Amniotic stem cell (primary cell): ENCODE measurements at regions not wholly inside any gene's neighbourhood (a gene's known extent, or its start where the extent isn't known, plus 50 kb on each side); places are given as distances from the start of the nearest gene placed in this dataset.

Source experiments
- DNase-seq: peaks from one replicate; lab custom pipeline; 2025; lab: John Stamatoyannopoulos, UW

DNA sequence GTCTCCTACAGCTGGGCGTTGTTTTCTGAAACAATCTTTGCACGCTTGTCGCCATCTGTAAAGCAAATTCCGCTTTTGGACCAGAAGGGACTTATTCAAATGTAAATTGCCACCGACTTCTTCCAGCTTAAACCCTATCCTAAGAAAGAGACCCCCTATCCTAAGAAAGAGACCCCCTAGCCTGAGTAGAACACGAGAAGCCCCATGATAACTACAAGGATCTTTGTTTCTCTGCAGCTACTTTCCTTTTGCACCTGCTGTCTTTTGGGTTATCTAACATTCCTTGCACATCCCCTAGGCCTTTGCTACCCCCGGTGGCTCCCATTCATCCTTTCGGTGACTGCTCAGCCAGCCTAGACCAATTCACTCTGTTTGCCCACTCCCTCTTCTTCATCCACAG is 536.0 kb upstream of the PRKX start:
- DNase-seq: no peak

- no peak for DNase-seq
These were observed 530.3 kb upstream of the PRKX start for GRCh38 chrX:4243759-4244158.

GRCh38 chrX:4240541-4241194 is 527.2 kb upstream of the PRKX start:
- DNase-seq: no peak

DNA sequence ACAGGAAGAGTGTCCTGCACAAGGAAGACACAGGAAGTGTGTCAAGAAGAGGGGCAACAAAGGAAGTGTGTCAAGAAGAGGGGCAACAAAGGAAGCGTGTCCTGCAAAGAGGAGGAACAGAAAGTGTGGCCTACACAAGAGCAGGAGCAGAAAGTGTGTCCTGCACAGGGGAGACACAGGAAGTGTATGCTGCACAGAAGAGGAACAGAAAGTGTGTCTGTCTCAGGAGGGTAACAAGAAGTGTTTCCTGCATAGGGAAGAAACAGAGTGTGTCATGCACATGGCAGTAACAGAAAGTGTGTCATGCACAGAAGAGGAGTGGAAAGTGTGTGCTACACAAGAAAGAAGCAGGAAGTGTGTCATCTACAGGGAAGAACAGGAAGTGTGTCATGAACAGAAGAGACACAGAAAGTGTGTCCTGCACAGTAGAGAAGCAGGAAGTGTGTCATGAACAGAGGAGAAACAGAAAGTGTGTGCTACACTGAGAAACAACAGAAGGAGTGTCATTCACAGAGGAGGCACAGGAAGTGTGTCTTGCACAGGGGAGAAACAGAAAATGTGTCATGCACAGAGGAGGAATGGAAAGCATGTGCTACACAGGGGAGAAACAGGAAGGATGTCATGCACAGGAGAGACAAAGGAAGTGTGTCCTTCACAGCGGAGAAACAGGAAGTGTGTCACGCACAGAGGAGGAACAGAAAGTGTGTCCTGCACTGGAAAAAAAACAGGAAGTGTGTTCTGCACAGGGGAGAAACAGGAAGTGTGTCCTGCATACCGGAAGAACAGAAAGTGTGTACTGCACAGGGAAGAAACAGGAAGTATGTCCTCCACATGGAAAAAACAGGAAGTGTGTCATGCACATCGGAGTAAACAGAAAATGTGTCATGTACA is 526.4 kb upstream of the PRKX start:
- DNase-seq: no peak

GRCh38 chrX:4238916-4239315 is 525.5 kb upstream of the PRKX start:
- DNase-seq: no peak

GRCh38 chrX:4225086-4225485 is 511.6 kb upstream of the PRKX start:
- no peak for DNase-seq

GRCh38 chrX:4206941-4207340 is 493.5 kb upstream of the PRKX start:
- no peak for DNase-seq

DNA sequence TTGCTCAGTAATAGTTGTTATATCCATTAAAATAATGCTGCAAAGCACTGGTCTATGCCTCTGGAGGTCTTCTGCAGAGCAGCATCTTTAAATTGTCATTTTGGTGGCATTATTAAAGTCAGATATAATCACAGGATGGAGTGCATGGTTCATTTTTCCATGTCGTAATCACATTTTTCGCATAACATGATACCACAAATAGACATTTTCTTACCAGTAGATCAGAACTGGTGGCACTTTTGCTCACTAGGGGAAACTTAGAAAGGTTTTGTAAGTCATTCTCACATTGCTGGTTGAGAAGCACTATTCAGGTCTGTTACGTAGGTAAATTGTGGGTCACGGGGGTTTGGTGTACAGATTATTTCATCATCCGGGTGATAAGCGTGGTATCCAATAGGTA is 484.5 kb upstream of the PRKX start:
- DNase-seq: no peak

DNA sequence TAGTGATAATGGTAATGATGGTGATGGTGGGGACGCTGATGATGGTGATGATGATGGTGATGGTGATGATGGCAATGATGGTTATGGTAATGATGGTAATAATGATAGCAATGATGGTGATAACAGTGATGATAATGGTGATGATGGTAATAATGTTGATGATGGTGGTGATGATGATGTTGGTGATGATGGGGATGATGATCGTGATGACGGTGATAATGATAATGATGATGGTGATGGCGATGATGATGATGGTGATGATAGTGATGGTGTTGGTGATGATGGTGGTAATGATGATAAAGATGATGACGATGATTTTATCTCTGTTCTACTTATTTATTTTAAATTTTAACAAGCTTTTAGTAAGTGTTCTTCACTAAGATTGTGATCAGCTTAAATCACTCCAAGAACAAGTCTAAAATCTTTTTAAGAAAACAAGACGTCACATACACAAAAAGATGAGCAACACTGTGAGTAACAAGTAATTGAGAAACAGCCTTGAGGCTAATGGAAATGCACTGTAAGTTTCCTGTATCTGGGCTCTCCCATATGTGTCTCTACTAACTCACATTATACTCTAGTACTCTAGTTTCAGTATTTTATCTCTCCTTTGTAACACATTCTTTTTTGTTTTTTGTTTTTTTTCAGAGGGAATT is 480.2 kb upstream of the PRKX start:
- no peak for DNase-seq

DNA sequence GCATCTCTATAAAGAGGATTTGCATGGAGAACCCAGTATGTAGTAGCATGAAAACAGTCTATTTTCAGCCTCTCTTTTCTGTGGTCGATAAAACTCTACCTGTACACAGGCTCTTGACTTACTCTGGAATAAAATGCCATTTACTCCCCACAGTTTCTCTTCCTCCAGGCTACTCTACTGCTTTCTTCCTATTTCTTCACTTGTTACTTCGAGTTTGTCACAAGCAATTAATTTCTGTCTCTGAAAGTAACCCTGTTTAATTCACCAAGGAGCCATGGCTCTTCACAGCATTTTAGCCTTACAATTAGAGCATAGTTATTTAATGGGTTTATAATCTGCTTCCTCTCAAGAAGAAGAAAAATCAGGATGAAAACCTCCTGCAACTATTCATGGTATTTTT is 472.9 kb upstream of the PRKX start:
- DNase-seq: no peak

GRCh38 chrX:4185086-4185485 is 471.6 kb upstream of the PRKX start:
- DNase-seq: no peak

- no peak for DNase-seq
These were observed 469.0 kb upstream of the PRKX start for GRCh38 chrX:4182408-4182806.

GRCh38 chrX:4181782-4182407 is 468.4 kb upstream of the PRKX start:
- no peak for DNase-seq

GRCh38 chrX:4179031-4179430 is 465.6 kb upstream of the PRKX start:
- DNase-seq: no peak

- no peak for DNase-seq
These were observed 461.8 kb upstream of the PRKX start for GRCh38 chrX:4175221-4175620.

- no peak for DNase-seq
These were observed 460.3 kb upstream of the PRKX start for GRCh38 chrX:4173743-4174142.

DNA sequence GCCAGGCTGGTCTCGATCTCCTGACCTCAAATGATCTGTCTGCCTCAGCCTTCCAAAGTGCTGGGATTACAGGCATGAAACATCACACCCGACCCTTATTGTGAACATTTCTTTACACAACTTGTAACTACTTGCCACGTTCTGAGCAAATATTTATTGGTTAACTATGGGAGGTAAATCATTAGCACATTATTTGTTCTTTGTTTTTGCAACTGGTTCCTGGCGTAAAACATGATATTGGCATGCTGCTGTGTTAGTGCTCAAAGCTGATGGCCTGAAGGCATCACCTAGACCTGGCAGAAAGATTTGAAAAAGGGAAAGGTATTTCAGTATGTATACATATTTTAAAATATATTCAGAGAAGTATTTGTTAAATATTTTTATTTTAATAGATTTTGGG is 438.3 kb upstream of the PRKX start:
- no peak for DNase-seq

- no peak for DNase-seq
These were observed 436.8 kb upstream of the PRKX start for GRCh38 chrX:4150259-4150658.

- no peak for DNase-seq
These were observed 416.2 kb upstream of the PRKX start for GRCh38 chrX:4129626-4130025.

- DNase-seq: no peak
These were observed 405.4 kb upstream of the PRKX start for GRCh38 chrX:4118666-4119530.

DNA sequence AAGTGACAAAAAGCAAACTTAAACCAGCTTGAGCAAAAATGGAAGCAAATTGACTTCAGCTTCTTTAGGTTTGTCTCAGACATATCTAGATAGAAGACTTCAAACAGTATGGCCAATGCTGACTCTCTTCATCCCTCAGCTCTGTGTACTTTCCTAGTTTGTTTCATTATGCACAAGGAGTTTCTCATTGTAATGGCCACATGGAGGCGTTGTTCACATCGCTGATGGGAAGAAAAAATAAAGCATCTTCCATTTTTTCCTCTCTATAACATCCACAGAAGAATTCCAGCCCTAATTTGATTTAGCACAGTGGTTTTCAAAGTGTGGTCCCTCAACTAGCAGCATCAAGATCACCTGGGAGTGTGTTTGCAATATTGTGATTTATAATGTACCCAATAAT is 397.5 kb upstream of the PRKX start:
- DNase-seq: no peak

- no peak for DNase-seq
These were observed 381.5 kb upstream of the PRKX start for GRCh38 chrX:4094926-4095325.
